Eye (tissue), 1 donor: ENCODE measurements at regions not wholly inside any gene's neighbourhood (a gene's known extent, or its start where the extent isn't known, plus 50 kb on each side); places are given as distances from the start of the nearest gene placed in this dataset.
A peak's percentile ranks its signal among the peaks of the same experiment; 100 is the strongest.
"Not testable (repeated sequence)": the region's sequence is repeated elsewhere in the genome, so short reads cannot be mapped to it uniquely, and the experiment has no call there.

Source experiments
- DNase-seq: peaks from one replicate; pipeline ENCODE4 v3.0.0-alpha.2; 2015

DNA sequence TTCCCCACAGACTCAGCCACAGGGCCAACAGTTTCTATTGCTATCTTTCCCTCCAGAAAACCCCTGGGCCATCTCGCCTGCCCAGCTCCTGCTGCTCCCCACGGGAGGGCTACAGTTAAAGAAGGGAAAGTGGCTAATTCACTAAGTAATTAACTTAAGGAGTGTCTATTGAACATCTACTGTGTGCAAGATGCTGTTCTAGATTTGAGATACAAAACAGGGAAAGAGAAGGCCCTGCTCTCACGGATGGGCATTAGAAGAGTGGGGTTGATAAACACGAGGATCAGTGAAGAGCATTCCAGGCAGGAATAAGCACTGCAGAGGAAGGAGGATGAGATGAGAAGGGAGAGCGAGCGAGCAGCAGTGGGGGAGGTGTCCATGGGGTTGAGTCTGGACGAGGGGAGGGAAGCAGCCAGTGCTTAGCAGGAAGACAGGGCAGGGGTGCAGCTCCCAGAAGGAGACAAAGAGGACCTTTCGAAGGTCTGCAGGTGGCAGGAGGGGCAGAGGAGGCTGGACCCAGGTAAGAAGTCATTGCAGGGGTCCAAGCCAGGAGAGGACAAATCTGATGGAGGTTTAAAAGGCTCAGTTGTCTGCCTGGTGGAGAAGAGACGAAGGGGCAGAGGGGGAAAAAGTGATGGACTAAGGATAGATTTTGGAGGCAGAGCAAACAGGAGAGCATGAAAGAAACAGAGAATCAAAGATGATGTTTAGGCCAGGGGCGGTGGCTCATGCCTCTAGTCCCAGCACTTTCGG lies 64.7 kb downstream of the KLF15 start:
- DNase-seq, result no peak

DNA sequence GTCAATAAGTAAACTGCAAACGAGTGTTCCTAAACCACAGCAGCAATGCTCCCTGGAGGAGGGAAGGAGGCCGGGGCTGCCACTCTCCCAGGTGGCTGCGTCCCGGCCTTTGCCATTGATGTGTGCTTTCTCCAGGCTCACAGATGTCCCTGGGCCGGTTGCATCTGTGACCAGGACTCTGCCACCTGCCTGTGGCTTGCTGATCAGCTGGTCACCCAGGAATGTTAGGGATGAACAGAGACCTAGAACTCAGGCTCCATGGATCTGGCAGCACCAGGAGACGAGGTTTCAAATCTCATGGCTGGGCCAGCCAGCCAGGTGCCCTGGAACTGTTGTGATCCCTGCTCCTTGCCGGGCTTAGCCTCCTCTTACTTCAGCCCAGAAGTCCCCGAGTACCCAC lies 65.7 kb downstream of the KLF15 start:
- DNase-seq, result no peak

DNA sequence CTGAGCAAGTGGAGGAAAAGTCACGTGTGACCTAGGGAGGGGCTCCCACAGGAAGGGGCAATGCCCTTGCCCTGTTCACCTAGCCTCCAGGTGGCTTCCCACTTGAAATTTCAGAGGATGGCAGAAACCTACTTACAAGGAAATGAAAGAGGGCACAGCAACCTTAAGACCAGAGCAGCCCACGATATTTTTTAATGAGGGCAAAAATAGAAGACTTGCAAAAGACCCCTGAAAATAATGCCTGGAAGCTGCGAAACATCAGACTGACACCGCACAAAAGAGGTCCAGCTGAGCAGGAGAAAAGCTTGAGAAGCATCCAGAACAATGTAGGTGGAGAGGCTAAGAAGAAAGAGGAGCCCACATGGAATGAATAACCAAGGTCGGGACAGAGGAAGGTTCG lies 66.1 kb downstream of the KLF15 start:
- DNase-seq, result no peak

DNA sequence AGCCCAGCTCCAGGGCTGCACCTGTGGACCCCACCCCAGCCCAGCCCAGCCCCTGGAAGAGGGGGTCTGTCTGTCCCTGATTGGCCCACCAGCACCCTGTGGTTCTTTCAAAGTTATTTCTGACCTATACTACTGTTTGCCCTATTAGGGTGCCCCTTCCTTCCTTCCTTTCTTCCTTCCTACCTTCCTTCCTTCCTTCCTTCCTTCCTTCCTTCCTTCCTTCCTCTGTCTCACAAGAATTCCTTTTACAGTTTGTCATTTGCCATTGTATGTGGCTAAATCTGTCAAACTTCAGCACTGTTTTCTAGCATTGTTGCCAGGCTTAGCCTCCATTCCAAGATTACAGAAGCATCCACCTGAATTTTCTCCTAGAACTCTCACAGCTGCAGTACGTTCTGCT lies 66.9 kb downstream of the KLF15 start:
- no peak for DNase-seq

DNA sequence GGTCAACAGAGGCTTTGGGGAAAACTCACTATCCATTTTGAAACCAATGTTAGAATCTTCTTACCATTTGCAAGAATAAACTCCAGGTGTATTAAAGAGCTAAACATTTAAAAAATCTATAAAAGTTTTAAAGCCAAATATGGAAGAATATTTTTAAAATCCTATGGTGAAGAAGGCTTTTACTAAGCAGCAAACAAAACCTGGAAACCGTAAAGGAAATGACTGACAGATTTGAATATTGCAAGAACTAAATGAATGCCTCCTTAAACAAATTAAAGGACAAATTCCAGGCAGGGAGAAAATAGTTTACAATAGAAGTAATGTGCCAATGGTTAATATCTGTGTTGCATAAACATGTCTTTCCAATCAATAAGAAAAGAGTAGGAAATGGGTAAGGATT lies 68.1 kb downstream of the KLF15 start:
- peak; percentile 65 for DNase-seq

DNA sequence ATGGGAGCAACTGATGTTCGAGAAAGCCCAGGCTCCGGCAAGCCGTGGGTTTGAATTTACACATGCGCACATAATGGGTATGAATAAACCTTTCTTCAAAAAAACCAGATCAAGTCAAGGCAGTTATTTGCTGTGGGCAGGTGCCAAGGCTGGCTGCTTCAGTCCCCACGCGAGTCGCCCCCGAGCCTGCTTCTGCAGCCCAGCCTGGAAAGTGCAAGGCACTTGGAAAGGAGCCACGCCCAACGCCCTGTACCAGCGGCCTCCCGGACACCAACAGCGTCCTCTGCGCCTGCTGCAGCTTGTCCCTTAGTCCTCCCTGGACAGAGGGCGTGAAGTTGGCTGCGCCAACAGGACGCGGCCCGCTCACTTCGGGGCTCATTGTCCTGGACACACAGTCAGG lies 68.9 kb downstream of the KLF15 start:
- DNase-seq, result no peak

DNA sequence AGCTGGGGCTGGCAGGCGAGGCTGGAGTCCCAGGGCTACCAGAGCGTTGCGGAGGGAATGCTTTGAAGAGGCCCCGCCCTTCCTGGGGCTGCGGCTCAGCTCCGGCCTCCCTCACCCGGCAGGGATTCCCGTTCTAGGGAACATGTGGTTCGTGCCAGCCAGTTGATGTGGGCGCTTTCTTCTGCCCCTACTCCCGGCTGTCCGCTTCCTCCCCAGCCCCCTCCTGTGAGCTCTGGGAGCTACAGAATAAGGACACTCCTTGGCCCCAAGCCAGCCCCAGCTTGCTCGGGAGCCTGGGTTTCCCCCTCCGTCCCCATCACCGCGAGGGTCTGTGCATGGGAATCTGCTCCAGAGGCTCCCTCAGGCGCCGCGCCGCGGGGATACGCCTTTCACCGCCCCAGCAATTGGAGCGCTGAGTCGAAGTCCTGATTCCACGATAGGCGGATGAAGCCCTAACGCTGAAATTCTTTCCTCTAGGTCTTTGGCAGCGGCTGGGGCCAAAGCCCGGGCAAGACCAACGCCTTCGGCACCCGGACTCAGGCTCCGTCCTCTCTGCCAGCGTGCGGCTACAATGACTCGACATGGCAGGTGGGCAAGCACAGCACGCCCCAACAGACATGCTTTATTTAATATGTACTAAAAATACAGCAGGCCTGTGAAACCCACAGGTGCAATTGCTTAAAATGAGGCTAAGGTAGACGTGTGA lies 69.5 kb downstream of the KLF15 start:
- peak; percentile 90 for DNase-seq

DNA sequence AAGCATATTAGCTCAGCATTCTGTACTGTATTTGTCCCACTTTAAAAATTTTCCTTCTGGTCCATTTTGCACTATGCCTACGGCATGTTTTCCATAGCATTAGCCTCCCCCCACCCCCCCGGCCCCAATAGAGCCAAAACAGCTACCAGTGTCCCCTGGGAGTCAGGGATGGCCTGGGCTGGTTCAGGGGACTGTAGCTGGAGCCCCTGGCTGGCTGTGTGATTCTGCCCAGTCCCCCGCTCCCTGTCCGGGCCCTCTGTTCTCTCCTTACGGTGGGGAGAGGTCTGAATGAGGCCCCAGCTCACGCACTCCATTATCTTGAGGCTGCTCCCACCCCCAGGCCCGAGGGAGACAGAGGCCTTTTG lies 70.1 kb downstream of the KLF15 start:
- no peak for DNase-seq

DNA sequence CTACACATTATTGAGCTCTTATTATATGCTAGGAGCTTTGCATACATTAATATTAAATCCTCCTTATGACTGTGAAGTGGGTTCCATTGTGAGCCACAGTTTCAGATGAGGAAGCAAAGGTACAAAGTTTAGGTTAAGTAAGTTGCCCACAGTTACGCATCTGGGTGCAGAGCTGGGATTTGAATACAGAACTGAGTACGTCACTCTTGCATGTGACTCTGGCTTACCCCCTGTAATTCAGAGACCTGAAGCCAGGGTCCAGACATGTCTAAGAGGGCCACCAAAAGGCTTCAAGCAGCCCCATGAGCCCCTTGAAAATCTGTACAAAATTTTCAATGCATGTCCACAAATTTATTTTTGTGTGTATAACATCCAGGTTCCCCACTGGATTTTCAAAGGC lies 71.8 kb downstream of the KLF15 start:
- DNase-seq, result no peak

DNA sequence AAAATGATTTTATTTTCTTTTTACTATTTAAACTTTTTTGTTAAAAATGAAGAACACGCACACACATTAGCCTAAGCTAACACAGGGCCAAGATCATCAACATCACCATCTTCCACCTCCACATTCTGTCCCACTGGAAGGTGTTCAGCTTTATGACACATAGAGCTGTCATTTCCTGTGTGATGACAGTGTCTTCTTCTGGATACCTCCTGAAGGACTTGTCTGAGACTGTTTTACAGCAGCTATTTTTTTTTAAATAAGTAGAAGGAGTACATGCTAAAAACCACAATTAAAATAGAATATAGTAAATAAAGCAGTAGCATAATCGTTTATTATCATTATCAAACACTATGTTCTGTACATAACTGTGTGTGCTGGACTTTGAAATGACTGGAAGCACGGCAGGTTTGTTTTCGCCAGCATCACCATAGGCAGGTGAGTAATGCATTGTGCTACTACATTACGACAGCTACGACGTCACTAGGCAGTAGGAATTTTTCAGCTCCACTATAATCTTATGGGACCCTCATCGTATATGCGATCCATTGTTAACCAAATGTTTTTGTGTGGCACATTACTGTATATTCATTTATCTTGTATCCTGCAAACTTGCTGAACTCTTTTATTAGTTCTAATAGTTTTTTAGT lies 72.8 kb downstream of the KLF15 start:
- no peak for DNase-seq

DNA sequence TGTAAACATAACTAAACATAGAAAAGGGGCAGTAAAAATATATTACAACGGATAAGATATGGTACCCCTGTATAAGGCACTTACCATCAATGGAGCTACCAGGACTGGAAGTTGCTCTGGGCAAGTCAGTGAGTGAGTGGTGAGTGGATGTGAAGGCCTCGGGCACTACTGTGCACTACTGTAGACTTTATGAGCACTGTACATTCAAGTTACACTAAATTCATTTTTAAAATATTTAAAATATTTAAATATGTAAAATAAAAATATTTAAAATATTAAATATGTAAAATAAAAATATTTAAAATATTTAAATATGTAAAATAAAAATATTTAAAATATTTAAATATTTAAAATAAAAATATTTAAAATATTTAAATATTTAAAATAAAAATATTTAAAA lies 73.6 kb downstream of the KLF15 start:
- DNase-seq, result not testable (repeated sequence)

DNA sequence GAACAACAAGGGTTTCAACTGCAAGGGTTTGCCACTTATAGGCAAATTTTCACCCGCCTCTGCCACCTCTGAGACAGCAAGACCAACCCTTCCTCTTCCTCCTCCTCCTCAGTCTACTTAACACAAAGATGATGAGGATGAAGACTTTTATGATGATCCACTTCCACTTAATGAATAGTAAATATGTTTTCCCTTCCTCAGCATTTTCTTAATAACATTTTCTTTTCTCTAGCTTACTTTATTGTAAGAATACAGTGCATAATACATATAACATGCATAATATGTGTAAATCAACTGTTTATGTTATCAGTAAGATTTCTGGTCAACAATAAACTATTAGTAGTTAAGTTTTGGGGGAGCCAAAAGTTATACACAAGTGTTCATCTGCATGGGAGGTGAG lies 77.4 kb downstream of the KLF15 start:
- no peak for DNase-seq

DNA sequence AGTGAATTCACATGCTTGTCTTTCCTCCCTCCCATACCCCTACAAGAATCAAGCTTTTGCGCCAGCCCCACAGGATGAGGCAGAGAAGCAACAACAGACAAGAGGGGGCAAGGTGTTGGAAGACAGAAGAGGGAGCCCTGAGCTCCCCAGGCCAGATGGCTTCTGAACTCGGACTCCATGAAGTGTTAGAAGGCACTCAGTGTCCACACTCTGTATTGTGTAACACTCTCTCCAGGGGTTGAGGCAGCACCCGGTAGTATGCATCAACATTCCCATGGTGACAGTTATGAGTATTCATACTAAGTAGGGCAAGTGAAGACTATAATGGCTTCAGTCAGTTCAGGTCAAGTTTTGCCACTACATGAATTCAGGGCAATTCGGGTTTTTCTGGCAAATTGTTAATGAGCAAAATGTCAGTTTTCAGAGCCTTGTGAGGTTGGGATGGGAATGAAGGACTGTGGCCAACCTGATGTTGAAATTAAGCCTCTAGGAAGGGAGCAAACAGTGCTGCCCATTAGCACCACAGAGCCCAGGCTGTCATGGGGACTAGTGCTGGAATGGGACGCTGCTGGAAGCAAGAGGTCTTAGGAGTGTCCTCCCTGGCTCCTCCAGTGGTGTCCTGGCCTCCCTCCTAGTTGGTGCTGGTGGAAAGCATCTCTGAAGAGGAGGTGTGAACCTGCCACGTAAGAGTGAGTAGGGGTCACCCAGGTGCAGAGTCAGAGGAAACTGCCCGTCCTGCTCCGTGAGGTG lies 79.4 kb downstream of the KLF15 start:
- DNase-seq, result no peak

DNA sequence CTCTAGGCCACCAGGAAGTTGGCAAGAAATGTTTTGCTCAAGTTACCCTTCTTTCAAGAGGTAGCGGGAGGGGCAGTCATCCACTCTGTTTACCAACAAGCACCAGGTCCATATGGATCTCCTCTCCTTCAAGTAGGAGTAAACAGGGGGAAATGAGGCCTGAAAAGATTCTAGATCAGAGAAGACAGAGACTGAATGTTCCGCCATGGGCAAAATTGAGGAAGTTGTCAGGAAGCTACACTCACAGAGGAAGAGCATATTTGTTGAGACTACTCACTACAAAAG lies 81.6 kb downstream of the KLF15 start:
- DNase-seq, result no peak

DNA sequence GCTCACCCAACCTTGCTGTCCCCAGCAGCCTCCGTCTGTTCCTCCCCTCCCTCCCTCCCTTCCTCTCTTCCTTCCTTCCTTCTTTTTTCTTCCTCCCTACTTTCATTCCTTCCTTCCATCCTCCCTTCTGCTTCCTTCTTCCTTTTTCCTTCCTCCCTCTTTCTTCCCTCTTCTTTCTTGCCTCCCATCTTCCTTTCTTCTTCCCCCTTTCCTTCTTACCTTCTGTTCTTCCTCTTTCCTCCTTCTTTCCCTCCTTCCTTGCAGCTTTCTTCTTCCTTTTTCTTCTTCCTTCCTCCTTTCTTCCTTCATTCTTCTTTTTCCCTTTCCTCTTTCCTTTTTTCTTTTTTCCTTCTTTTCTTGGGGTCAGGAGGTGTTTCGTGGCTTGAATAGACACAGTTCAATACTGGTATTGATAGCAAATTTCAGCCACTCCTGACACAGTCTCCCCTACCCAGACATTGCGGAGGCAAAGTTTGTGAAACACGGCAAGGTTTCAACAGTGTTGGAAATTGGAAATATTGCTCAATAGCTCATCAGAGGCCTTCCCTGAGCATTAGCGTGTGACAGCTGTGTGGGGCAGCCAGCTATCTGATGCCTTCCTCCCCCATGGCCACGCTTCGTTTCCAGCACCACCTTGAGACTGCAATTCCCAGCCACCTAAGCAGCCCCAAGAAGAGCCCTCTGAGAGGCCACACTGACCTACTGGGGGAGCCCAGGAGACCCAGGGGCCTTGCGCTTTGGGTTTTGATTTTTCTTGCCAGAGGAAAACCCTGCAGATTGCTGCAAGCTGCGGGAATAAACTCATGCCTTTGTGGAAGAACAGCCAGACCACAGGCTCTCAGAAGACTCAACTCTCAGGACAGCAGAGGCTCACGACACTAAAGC lies 82.2 kb downstream of the KLF15 start:
- DNase-seq, result no peak

DNA sequence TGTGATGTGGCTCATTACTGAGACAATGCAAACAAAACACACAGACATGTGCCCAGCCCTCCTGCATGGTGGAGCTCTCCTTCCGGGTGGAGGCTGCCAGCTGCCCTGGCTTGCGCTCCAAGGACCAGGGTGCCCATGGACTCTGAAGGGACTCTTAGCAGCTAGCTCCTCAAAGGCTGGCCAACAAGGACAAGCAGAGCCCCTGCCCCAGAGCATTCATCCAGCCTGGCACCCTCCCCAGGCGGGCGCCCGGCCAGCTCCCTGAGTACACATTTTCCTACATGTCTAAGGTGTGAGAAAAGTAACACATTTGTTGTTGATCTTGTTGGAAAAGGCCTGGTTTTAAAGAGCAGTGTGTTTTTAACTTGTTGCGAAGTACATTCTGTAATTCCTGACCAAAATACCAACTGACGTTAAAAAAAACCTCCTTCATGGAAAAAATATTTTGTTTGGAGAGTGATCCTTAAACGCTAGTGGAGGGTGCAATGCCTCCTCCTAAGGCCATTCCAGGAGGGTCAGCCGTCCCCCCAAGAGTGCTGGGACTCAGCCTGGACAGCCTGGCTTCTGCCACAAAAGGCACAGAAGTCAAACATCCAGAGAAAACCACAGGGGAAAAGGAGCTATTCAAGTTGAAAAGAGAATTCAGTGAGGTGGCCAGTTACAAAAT lies 86.9 kb downstream of the KLF15 start:
- no peak for DNase-seq

DNA sequence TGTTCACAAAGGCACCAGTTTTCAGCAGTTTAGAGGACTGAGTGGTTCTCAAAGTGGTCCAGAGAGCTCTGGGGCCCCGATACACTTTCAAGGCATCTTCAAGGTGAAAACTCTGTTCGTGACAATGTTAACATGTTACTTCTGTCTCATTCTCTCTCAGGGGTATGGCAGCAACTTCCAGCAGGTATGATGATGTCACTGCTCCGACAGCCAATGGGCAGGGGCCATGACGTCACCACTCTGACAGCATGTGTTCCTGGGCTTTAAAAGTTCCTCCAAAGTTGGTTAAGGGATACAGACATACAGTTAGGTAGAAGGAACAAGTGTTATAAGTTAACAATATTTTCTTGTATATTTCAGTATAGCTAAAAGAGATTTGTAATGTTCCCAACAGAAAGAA lies 87.9 kb downstream of the KLF15 start:
- no peak for DNase-seq

DNA sequence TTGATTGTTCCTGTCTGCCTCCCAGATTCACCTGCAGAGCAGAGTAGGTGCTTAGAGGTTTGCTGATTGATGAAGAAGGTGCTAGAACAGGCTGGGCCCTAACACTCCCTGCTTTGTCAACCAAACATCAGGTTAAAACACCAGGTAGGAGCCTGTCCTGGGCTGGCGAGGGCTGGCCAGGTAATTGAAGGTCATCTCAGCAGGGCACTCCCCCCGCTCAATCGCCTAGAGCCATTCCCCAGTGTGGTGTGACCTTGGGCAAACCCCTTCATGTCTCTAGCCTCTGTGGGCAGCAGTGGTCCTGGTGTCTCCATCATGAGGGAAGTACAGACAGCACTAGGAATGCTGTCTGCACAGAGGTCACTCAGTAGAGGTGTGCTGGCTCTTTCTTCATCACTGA lies 88.3 kb downstream of the KLF15 start:
- DNase-seq, result no peak

DNA sequence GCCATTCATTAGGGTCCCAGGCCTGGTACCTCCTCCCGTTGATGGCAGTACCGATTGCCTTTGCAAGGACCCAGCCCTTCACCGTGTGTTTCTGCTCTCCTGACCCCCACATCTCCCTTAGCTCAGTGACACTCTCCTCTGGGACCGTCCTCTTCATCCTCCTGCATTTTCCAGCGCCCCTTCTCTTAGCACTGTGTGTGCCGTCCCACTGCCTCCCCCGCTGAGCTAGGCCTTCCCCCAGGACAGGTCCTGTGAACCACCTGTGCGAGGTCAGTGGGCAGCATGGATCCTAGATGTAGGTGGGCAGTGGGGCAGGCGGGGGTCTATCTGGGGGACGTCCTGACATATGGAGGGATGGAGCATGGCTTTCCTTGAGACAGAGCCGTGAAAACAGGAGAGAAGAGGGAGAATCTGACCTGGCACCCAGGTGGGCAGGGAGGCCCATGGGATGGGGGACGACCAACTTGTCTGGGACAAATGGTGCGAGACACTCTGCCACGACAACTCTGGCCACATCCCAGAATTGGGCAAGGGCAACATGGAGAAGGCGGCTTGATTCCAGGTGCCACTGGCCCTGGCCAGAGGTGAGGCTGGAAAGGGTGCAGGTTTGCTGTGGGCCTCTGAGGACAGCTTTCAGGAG lies 87.7 kb upstream of the ALDH1L1 start:
- no peak for DNase-seq

DNA sequence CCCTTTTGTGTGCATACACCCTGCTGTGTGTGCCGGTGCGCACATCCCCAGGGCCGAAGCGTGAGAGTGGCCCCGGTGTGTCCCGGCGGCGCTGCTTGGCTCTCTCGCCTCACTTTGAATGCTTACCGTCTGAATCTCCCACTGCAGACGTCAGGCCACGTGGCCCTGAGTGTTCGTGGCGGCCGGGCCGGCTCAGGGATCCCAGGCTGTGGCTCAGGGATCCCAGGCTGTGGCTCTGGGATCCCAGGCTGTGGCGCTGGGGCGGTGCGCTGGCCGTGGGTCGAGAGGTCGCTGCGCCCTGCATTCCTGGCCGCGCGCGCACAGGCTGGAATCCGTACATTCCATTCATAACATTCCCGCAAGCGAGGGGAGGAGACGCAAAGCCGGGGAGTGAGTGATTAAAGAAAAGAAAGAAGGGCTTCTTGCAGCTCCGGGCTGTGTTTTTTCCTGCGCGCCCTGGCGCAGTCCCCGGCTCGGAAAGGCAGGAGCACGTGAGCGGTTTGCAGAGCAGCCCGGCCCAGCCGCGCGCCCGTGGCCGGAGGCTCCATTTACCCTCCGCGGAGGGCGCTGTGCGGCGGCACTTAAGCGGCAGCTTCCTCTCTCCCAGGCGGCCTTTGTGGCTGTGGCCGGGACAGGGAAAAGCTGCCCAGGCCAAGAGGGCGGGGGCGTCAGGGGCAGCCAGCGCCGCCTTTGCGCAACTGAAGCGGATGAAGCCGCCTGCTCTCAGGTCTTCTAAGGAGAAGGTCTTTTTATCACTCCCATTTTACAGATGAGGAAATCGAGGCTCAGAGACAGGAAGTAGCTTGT lies 87.0 kb upstream of the ALDH1L1 start:
- DNase-seq, result peak; percentile 93

DNA sequence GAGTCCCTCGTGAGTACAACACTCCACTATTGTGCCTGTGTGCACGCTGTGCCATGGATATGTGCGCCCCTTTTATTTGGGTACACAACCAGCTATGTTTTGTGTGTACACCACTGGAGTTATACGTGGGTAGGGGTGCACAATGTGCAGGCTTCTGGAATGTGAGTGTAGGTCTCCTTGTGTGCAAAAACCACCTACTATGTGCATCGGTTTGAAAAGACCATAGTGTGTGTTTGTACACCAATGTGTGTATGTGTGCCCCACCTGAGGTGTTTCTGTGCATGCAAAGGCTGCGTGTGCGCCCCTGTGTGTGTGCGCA lies 86.4 kb upstream of the ALDH1L1 start:
- no peak for DNase-seq
